ENCODE measurements at regions not wholly inside any gene's neighbourhood (a gene's known extent, or its start where the extent isn't known, plus 50 kb on each side); places are given as distances from the start of the nearest gene placed in this dataset.
A peak's percentile ranks its signal among the peaks of the same experiment; 100 is the strongest.

GRCh38 chr2:226023946-226024345 lies 624.4 kb downstream of the NYAP2 start:
- DNase-seq (no peak), FAIRE-seq (no peak)
- no peaks in the 10 kb centered on the region for H3K9me3 ChIP-seq (ENCODE audit: control insufficient read depth in 2 of 3, insufficient read depth in 1 of 3, low read length in 3 of 3)
- no peak overlapping the region for H3K4me3 ChIP-seq (ENCODE audit: low read length in 3 of 3)
- intact Hi-C loops (cut with DNase I) = no loop called here
- H3K9ac ChIP-seq (ENCODE audit: low read length in 3 of 3) = no peak overlapping the region
- no peaks in the 10 kb centered on the region for H3K27me3 ChIP-seq (ENCODE audit: control insufficient read depth, insufficient read depth, low read length)
- H3K36me3 ChIP-seq (ENCODE audit: control insufficient read depth in 2 of 3, insufficient read depth in 3 of 3, low read length in 3 of 3) = no peaks in the 10 kb centered on the region
- H3K27ac ChIP-seq (ENCODE audit: low read depth in 2 of 2, low read length in 2 of 2) = no peak overlapping the region
- TF ChIP-seq CTCF (IDR thresholded peaks at IDR 0.05; ENCODE audit: borderline replicate concordance, extremely low read depth, insufficient read depth) = no peak
- H3K4me1 ChIP-seq (ENCODE audit: control insufficient read depth in 2 of 3, insufficient read depth in 2 of 3, low read depth in 1 of 3, low read length in 3 of 3) = no peaks in the 10 kb centered on the region

- no peak overlapping the region for H3K4me3 ChIP-seq (ENCODE audit: low read length in 3 of 3)
- FAIRE-seq (no peak), DNase-seq (peak in 3 of 5 donors; percentile 15 to 18 (median 16))
- no peak overlapping the region for H3K27ac ChIP-seq (ENCODE audit: low read depth in 2 of 2, low read length in 2 of 2)
- H3K4me1 ChIP-seq (ENCODE audit: control insufficient read depth in 2 of 3, insufficient read depth in 2 of 3, low read depth in 1 of 3, low read length in 3 of 3) = no peaks in the 10 kb centered on the region
- H3K27me3 ChIP-seq (ENCODE audit: control insufficient read depth, insufficient read depth, low read length) = no peaks in the 10 kb centered on the region
- H3K9ac ChIP-seq (ENCODE audit: low read length in 3 of 3) = no peak overlapping the region
- intact Hi-C loops (cut with DNase I) = no loop called here
- no peaks in the 10 kb centered on the region for H3K9me3 ChIP-seq (ENCODE audit: control insufficient read depth in 2 of 3, insufficient read depth in 1 of 3, low read length in 3 of 3)
- no peak for TF ChIP-seq CTCF (IDR thresholded peaks at IDR 0.05; ENCODE audit: borderline replicate concordance, extremely low read depth, insufficient read depth)
- H3K36me3 ChIP-seq (ENCODE audit: control insufficient read depth in 2 of 3, insufficient read depth in 3 of 3, low read length in 3 of 3) = no peaks in the 10 kb centered on the region
Measured at GRCh38 chr2:226023383-226023782, 623.9 kb downstream of the NYAP2 start.

GRCh38 chr2:226020956-226021355 lies 621.4 kb downstream of the NYAP2 start:
- Histone ChIP-seq H3K27me3 (ENCODE audit: control insufficient read depth, insufficient read depth, low read length) (no peaks in the 10 kb centered on the region), H3K4me1 (ENCODE audit: control insufficient read depth in 2 of 3, insufficient read depth in 2 of 3, low read depth in 1 of 3, low read length in 3 of 3) (no peaks in the 10 kb centered on the region), H3K9ac (ENCODE audit: low read length in 3 of 3) (no peak overlapping the region), H3K27ac (ENCODE audit: low read depth in 2 of 2, low read length in 2 of 2) (no peak overlapping the region), H3K9me3 (ENCODE audit: control insufficient read depth in 2 of 3, insufficient read depth in 1 of 3, low read length in 3 of 3) (no peaks in the 10 kb centered on the region), H3K36me3 (ENCODE audit: control insufficient read depth in 2 of 3, insufficient read depth in 3 of 3, low read length in 3 of 3) (no peaks in the 10 kb centered on the region), H3K4me3 (ENCODE audit: low read length in 3 of 3) (no peak overlapping the region)
- intact Hi-C loops (cut with DNase I) = no loop called here
- no peak for TF ChIP-seq CTCF (IDR thresholded peaks at IDR 0.05; ENCODE audit: borderline replicate concordance, extremely low read depth, insufficient read depth)
- DNase-seq = no peak
- no peak for FAIRE-seq

- Histone ChIP-seq H3K36me3 (ENCODE audit: control insufficient read depth in 2 of 3, insufficient read depth in 3 of 3, low read length in 3 of 3) (no peaks in the 10 kb centered on the region), H3K4me3 (ENCODE audit: low read length in 3 of 3) (no peak overlapping the region), H3K27ac (ENCODE audit: low read depth in 2 of 2, low read length in 2 of 2) (no peak overlapping the region), H3K4me1 (ENCODE audit: control insufficient read depth in 2 of 3, insufficient read depth in 2 of 3, low read depth in 1 of 3, low read length in 3 of 3) (no peaks in the 10 kb centered on the region), H3K27me3 (ENCODE audit: control insufficient read depth, insufficient read depth, low read length) (no peaks in the 10 kb centered on the region), H3K9ac (ENCODE audit: low read length in 3 of 3) (no peak overlapping the region), H3K9me3 (ENCODE audit: control insufficient read depth in 2 of 3, insufficient read depth in 1 of 3, low read length in 3 of 3) (no peaks in the 10 kb centered on the region)
- TF ChIP-seq CTCF (IDR thresholded peaks at IDR 0.05; ENCODE audit: borderline replicate concordance, extremely low read depth, insufficient read depth) = no peak
- FAIRE-seq (no peak), DNase-seq (no peak)
- intact Hi-C loops (cut with DNase I) = no loop called here
Measured at GRCh38 chr2:226020176-226020575, 620.7 kb downstream of the NYAP2 start.
